NT2/D1 (cell line): ENCODE measurements at regions not wholly inside any gene's neighbourhood (a gene's known extent, or its start where the extent isn't known, plus 50 kb on each side); places are given as distances from the start of the nearest gene placed in this dataset.

ENCODE experiments used
- DNase-seq: peaks from one replicate; pipeline ENCODE4 v3.0.0-alpha.2; 2011; ENCODE audit warnings: low read depth, low spot score
- H3K27me3 ChIP-seq: 2 replicates; pipeline ENCODE4 v1.6.0; 2011; ENCODE audit warnings: mild to moderate bottlenecking; ENCODE audit not compliant: insufficient read length, insufficient read depth
- H3K36me3 ChIP-seq: 2 replicates; pipeline ENCODE4 v1.6.1; 2011; ENCODE audit warnings: mild to moderate bottlenecking, low read length, mixed read lengths; ENCODE audit not compliant: insufficient read depth, insufficient read length
- H3K4me1 ChIP-seq: 2 replicates; pipeline ENCODE4 v1.5.1; 2011; ENCODE audit not compliant: insufficient read depth, insufficient read length
- H3K4me3 ChIP-seq: 2 replicates; pipeline ENCODE4 v1.5.1; 2011; ENCODE audit warnings: low read depth; ENCODE audit not compliant: insufficient read length
- H3K9ac ChIP-seq: 2 replicates; pipeline ENCODE4 v1.6.0; 2011; ENCODE audit warnings: low read depth; ENCODE audit not compliant: insufficient read length
- H3K9me3 ChIP-seq: 2 replicates; pipeline ENCODE4 v1.5.1; 2011; ENCODE audit warnings: mild to moderate bottlenecking, low read length; ENCODE audit not compliant: insufficient read depth
- SUZ12 ChIP-seq: IDR thresholded peaks from 2 replicates; pipeline ENCODE4 v1.6.1; 2011; ENCODE audit not compliant: insufficient read length, insufficient read depth; ENCODE audit errors: extremely low read depth
- YY1 ChIP-seq: IDR thresholded peaks from 2 replicates; pipeline ENCODE4 v1.6.1; 2011; ENCODE audit not compliant: insufficient read length, insufficient read depth
- ZNF274 ChIP-seq: IDR thresholded peaks from 2 replicates; pipeline ENCODE4 v1.6.1; 2011; ENCODE audit warnings: mild to moderate bottlenecking, low read depth, low read length

- DNase-seq = no peak
- Histone ChIP-seq H3K36me3 (no peaks in the 10 kb centered on the region), H3K4me1 (no peaks in the 10 kb centered on the region), H3K27me3 (peaks cover 42% of the 10 kb centered on the region), H3K9ac (no peak overlapping the region), H3K9me3 (peaks cover 22% of the 10 kb centered on the region; the same call in 1 of the 2 replicates), H3K4me3 (no peak overlapping the region)
- TF ChIP-seq ZNF274 (no peak), SUZ12 (no peak), YY1 (no peak)
Observed at GRCh38 chr4:24408640-24409039, 175.7 kb downstream of the DHX15 start.

DNA sequence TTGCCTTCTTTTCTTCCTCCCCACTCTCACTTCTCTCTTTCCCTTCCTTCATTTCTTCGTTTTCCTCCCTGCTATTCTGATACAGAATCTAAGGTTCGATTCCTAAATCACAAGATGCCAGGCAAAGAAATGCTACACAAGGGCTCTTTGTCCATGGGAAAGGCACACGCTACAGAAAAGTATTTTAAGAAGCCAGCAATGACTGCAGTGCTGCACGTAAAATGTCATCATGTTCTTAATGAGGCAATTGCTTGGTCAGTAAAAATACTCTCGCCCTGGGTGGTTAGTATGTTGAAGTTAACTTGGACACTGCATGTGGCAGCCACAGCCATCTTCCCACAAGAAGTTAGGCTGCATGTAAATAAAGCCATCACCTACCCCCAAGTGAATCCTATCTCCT is 178.4 kb downstream of the DHX15 start:
- H3K4me3 ChIP-seq = no peak overlapping the region
- H3K9ac ChIP-seq = no peak overlapping the region
- peaks cover 22% of the 10 kb centered on the region; the same call in 1 of the 2 replicates for H3K9me3 ChIP-seq
- DNase-seq = no peak
- no peaks in the 10 kb centered on the region for H3K4me1 ChIP-seq
- no peak for TF ChIP-seq ZNF274
- no peak for TF ChIP-seq SUZ12
- TF ChIP-seq YY1 = no peak
- H3K27me3 ChIP-seq = peaks cover 35% of the 10 kb centered on the region
- H3K36me3 ChIP-seq = no peaks in the 10 kb centered on the region

- Histone ChIP-seq H3K9ac (no peak overlapping the region), H3K9me3 (peaks cover 22% of the 10 kb centered on the region; the same call in 1 of the 2 replicates), H3K4me1 (no peaks in the 10 kb centered on the region), H3K4me3 (no peak overlapping the region), H3K36me3 (no peaks in the 10 kb centered on the region), H3K27me3 (peaks cover 29% of the 10 kb centered on the region)
- no peak for DNase-seq
- no peak for TF ChIP-seq SUZ12
- TF ChIP-seq ZNF274 = no peak
- TF ChIP-seq YY1 = no peak
Observed at GRCh38 chr4:24405341-24405740, 179.0 kb downstream of the DHX15 start.

- H3K9ac ChIP-seq = no peak overlapping the region
- no peak overlapping the region for H3K4me3 ChIP-seq
- no peaks in the 10 kb centered on the region for H3K4me1 ChIP-seq
- H3K9me3 ChIP-seq = peaks cover 17% of the 10 kb centered on the region; the same call in 1 of the 2 replicates
- no peak for DNase-seq
- H3K27me3 ChIP-seq = peaks cover 24% of the 10 kb centered on the region
- H3K36me3 ChIP-seq = no peaks in the 10 kb centered on the region
- TF ChIP-seq YY1 (no peak), SUZ12 (no peak), ZNF274 (no peak)
Observed at GRCh38 chr4:24404281-24404680, 180.1 kb downstream of the DHX15 start.

DNA sequence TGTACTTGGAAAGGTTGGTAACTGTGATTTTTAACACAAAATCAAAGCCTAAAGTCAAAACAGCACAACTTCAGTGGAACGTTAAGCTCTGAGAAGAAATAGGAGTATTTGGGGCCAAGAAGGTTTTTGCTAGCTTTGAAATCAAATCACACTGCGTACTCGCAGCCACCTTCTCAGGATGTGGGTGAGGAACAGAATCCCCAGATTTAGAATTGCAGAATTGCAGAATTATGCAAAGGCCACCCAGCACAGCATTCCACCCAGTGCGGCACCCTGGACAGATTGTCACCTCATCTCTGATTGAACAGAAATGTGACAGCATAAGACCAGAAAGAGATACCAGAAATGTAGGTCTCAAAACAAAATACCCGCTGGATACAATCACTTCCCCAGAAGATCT is 181.1 kb downstream of the DHX15 start:
- TF ChIP-seq SUZ12 (no peak), ZNF274 (no peak), YY1 (no peak)
- DNase-seq = no peak

DNA sequence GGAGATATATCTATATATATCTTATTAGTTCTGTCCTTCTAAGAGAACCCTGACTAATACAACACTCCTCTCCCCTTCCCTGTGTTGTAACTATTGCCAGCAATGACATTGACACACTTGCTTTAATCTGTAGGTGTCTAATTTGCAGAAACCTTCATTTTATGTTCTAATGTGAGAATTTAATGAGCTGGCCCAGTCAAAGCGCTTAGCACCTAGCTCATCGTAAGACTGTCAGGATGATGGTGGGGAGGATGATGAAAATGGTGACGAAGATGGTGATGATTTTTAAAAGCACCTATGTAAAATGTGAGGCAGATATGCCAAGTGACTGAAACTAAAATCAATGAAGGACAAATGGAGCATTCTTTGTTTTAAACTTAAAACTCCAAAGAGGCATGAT is 183.8 kb downstream of the DHX15 start:
- Histone ChIP-seq H3K9ac (no peak overlapping the region), H3K9me3 (no peaks in the 10 kb centered on the region), H3K4me3 (no peak overlapping the region), H3K27me3 (peaks cover 5% of the 10 kb centered on the region), H3K36me3 (no peaks in the 10 kb centered on the region), H3K4me1 (no peaks in the 10 kb centered on the region)
- DNase-seq = no peak
- no peak for TF ChIP-seq YY1
- TF ChIP-seq SUZ12 = no peak

More for the DNA sequence above, 181.1 kb downstream of the DHX15 start:
- H3K9me3 ChIP-seq = 0 out of 2 replicates have a peak, but pooled peaks cover 7% of the 10 kb centered on the region
- H3K27me3 ChIP-seq = peaks cover 23% of the 10 kb centered on the region
- H3K4me3 ChIP-seq = no peak overlapping the region
- H3K9ac ChIP-seq = no peak overlapping the region
- H3K36me3 ChIP-seq = no peaks in the 10 kb centered on the region
- H3K4me1 ChIP-seq = no peaks in the 10 kb centered on the region

- Histone ChIP-seq H3K9me3 (peaks cover 14% of the 10 kb centered on the region; the same call in 1 of the 2 replicates), H3K27me3 (no peaks in the 10 kb centered on the region), H3K36me3 (no peaks in the 10 kb centered on the region), H3K4me3 (no peak overlapping the region), H3K9ac (no peak overlapping the region), H3K4me1 (no peaks in the 10 kb centered on the region)
- DNase-seq = no peak
- no peak for TF ChIP-seq SUZ12
- TF ChIP-seq YY1 = no peak
- TF ChIP-seq ZNF274 = no peak
Observed at GRCh38 chr4:24396988-24397387, 187.4 kb downstream of the DHX15 start.

GRCh38 chr4:24395937-24396336 is 188.4 kb downstream of the DHX15 start:
- Histone ChIP-seq H3K36me3 (no peaks in the 10 kb centered on the region), H3K9ac (no peak overlapping the region), H3K27me3 (no peaks in the 10 kb centered on the region), H3K4me1 (no peaks in the 10 kb centered on the region), H3K4me3 (no peak overlapping the region), H3K9me3 (peaks cover 14% of the 10 kb centered on the region; the same call in 1 of the 2 replicates)
- DNase-seq = no peak
- TF ChIP-seq YY1 (no peak), ZNF274 (no peak), SUZ12 (no peak)
